ENCODE measurements at regions not wholly inside any gene's neighbourhood (a gene's known extent, or its start where the extent isn't known, plus 50 kb on each side); places are given as distances from the start of the nearest gene placed in this dataset.

GRCh38 chr5:2651116-2651515 is 100.4 kb downstream of the IRX2 start:
- Histone ChIP-seq H3K4me2 (ENCODE audit: insufficient read depth, low read length) (no peak overlapping the region), H3K9me1 (replicated peaks; ENCODE audit: control insufficient read depth, extremely low read depth, insufficient read depth, low read length) (no peaks in the 10 kb centered on the region), H4K20me1 (replicated peaks; ENCODE audit: control insufficient read depth, extremely low read depth, insufficient read depth, low read length) (no peaks in the 10 kb centered on the region), H3K9me3 (replicated peaks; ENCODE audit: control insufficient read depth, insufficient read depth, low read length) (peaks cover 4% of the 10 kb centered on the region), H3K27ac (ENCODE audit: insufficient read depth, low read depth, low read length) (no peak overlapping the region), H3K9ac (replicated peaks; ENCODE audit: extremely low read depth, insufficient read depth, low read length) (no peak overlapping the region), H2AFZ (ENCODE audit: low read depth, low read length) (no peak overlapping the region), H3K79me2 (ENCODE audit: control insufficient read depth, insufficient read depth, low read length) (no peaks in the 10 kb centered on the region), H3K36me3 (ENCODE audit: control insufficient read depth in 2 of 2, extremely low read depth in 1 of 2, insufficient read depth in 2 of 2, low read length in 2 of 2) (no peaks in the 10 kb centered on the region), H3K4me1 (ENCODE audit: control insufficient read depth, extremely low read depth, insufficient read depth, low read length) (no peaks in the 10 kb centered on the region), H3K4me3 (replicated peaks in 1 of 3; ENCODE audit: insufficient read depth in 1 of 3, low read depth in 1 of 3, low read length in 3 of 3) (no peak overlapping the region), H3K27me3 (ENCODE audit: control insufficient read depth in 2 of 2, insufficient read depth in 2 of 2, low read length in 2 of 2) (no peaks in the 10 kb centered on the region)
- FAIRE-seq (no peak), DNase-seq (ENCODE audit: low read depth, low spot score) (no peak)
- BruUV-seq (replicated peaks): no TSS peak
- dilution Hi-C loops (cut with MboI; ENCODE audit: extremely low pct_ligation_motif_present, low sequenced_read_pairs) (no loop called here), intact Hi-C loops (cut with micrococcal nuclease) (no loop called here)
- ChIA-PET POLR2A (no interaction called here), CTCF (no interaction called here)
- no peak for TF ChIP-seq GATA2 (IDR thresholded peaks at IDR 0.05; ENCODE audit: insufficient read depth, insufficient read length, low read depth, low read length)
- no peak for TF ChIP-seq MYC (IDR thresholded peaks at IDR 0.05; ENCODE audit: low read depth, low read length)
- TF ChIP-seq JUN (IDR thresholded peaks at IDR 0.05; ENCODE audit: borderline replicate concordance, insufficient read depth, insufficient read length, low read depth): no peak
- TF ChIP-seq POLR2A (IDR thresholded peaks at IDR 0.05; ENCODE audit: low read depth, low read length): no peak
- no peak for TF ChIP-seq MAX (IDR thresholded peaks at IDR 0.05; ENCODE audit: insufficient read depth, insufficient read length)

- Histone ChIP-seq H3K9ac (replicated peaks; ENCODE audit: extremely low read depth, insufficient read depth, low read length) (no peak overlapping the region), H4K20me1 (replicated peaks; ENCODE audit: control insufficient read depth, extremely low read depth, insufficient read depth, low read length) (no peaks in the 10 kb centered on the region), H3K27me3 (ENCODE audit: control insufficient read depth in 2 of 2, insufficient read depth in 2 of 2, low read length in 2 of 2) (no peaks in the 10 kb centered on the region), H3K9me3 (replicated peaks; ENCODE audit: control insufficient read depth, insufficient read depth, low read length) (peaks cover 4% of the 10 kb centered on the region), H3K4me2 (ENCODE audit: insufficient read depth, low read length) (no peak overlapping the region), H3K27ac (ENCODE audit: insufficient read depth, low read depth, low read length) (no peak overlapping the region), H3K36me3 (ENCODE audit: control insufficient read depth in 2 of 2, extremely low read depth in 1 of 2, insufficient read depth in 2 of 2, low read length in 2 of 2) (no peaks in the 10 kb centered on the region), H3K79me2 (ENCODE audit: control insufficient read depth, insufficient read depth, low read length) (no peaks in the 10 kb centered on the region), H3K4me3 (replicated peaks in 1 of 3; ENCODE audit: insufficient read depth in 1 of 3, low read depth in 1 of 3, low read length in 3 of 3) (no peak overlapping the region), H3K9me1 (replicated peaks; ENCODE audit: control insufficient read depth, extremely low read depth, insufficient read depth, low read length) (no peaks in the 10 kb centered on the region), H2AFZ (ENCODE audit: low read depth, low read length) (no peak overlapping the region), H3K4me1 (ENCODE audit: control insufficient read depth, extremely low read depth, insufficient read depth, low read length) (no peaks in the 10 kb centered on the region)
- no peak for DNase-seq (ENCODE audit: low read depth, low spot score)
- FAIRE-seq: no peak
- ChIA-PET POLR2A (no interaction called here), CTCF (no interaction called here)
- dilution Hi-C loops (cut with MboI; ENCODE audit: extremely low pct_ligation_motif_present, low sequenced_read_pairs) (no loop called here), intact Hi-C loops (cut with micrococcal nuclease) (no loop called here)
- BruUV-seq (replicated peaks): no TSS peak
- no peak for TF ChIP-seq GATA2 (IDR thresholded peaks at IDR 0.05; ENCODE audit: insufficient read depth, insufficient read length, low read depth, low read length)
- TF ChIP-seq FOS (IDR thresholded peaks at IDR 0.05; ENCODE audit: borderline replicate concordance, insufficient read depth, low read length): no peak
- TF ChIP-seq JUN (IDR thresholded peaks at IDR 0.05; ENCODE audit: borderline replicate concordance, insufficient read depth, insufficient read length, low read depth): no peak
- no peak for TF ChIP-seq POLR2AphosphoS5 (IDR thresholded peaks at IDR 0.05; ENCODE audit: insufficient read depth, low read depth, low read length)
- TF ChIP-seq CTCF (IDR thresholded peaks at IDR 0.05; ENCODE audit: extremely low read depth in 1 of 2, insufficient read depth in 1 of 2, low read depth in 1 of 2, low read length in 2 of 2): no peak
- TF ChIP-seq EZH2 (IDR thresholded peaks at IDR 0.05; ENCODE audit: borderline replicate concordance, low read depth, low read length, severe bottlenecking): no peak
- no peak for TF ChIP-seq POLR2A (IDR thresholded peaks at IDR 0.05; ENCODE audit: low read depth, low read length)
- TF ChIP-seq MYC (IDR thresholded peaks at IDR 0.05; ENCODE audit: low read depth, low read length): no peak
- no peak for TF ChIP-seq MAX (IDR thresholded peaks at IDR 0.05; ENCODE audit: insufficient read depth, insufficient read length)
Observed at GRCh38 chr5:2642684-2643345, 108.7 kb downstream of the IRX2 start.

All from endothelial cell of umbilical vein (primary cell).